HG02884 (cell line): ENCODE measurements at regions not wholly inside any gene's neighbourhood (a gene's known extent, or its start where the extent isn't known, plus 50 kb on each side); places are given as distances from the start of the nearest gene placed in this dataset.
"Not testable (repeated sequence)": the region's sequence is repeated elsewhere in the genome, so short reads cannot be mapped to it uniquely, and the experiment has no call there.

Experiments
- ATAC-seq: cut with Tn5 transposase; IDR thresholded peaks from one replicate; pipeline ENCODE4 v1.9.1; 2021; ENCODE audit warnings: mild to moderate bottlenecking, moderate library complexity; ENCODE audit not compliant: unreplicated experiment

DNA sequence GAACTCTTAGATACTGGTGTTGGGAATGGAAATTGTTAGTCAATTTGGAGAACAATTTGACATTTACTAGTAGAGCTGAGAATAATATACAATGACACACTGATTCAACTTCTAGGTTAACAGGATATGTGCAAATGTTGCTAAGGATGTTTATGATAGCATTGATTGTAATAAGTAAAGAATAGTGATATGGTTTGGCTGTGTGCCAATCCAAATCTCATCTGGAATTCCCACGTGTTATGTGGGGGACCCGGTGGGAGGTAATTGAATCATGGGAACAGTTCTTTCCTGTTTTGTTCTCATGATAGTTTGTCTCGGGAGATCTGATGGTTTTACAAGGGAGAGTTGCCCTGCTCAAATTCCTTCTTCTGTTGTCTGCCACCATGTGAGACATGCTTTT is 302.4 kb upstream of the TMPRSS15 start:
- ATAC-seq, result no peak

DNA sequence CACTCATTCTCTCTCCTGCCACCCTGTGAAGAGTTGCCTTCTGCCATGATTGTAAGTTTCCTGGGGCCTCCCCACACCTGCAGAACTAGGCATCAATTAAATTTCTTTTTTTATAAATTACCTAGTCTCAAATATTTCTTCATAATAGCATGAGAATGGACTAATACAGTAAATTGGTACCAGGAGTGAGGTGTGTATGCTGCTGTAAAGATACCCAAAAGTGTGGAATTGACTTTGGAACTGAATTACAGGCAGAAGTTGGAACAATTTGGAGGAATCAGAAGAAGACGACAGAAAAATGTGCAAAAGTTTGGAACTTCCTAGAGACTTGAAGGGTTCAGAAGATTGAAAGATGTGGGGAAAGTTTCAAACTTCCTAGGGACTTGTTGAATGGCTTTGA is 308.1 kb upstream of the TMPRSS15 start:
- ATAC-seq, result no peak

DNA sequence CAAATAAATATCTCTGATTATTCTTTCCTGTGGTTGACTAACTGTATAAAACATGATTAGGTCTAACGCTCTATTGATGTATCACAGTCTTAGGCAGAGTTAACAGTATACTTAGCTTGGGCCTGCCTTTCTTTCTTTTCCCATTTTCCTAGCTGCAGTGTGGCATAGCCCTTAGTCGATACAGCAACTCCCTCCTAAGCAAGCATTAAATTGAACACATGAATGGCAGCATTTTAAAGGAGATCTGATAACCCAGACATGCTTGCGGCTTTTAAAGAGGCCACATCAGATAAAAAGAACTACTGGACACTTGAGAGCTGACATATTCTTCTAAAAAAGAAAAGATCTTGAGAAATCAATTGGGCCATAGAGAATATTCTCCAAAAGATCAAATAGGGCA is 312.0 kb upstream of the TMPRSS15 start:
- no peak for ATAC-seq

DNA sequence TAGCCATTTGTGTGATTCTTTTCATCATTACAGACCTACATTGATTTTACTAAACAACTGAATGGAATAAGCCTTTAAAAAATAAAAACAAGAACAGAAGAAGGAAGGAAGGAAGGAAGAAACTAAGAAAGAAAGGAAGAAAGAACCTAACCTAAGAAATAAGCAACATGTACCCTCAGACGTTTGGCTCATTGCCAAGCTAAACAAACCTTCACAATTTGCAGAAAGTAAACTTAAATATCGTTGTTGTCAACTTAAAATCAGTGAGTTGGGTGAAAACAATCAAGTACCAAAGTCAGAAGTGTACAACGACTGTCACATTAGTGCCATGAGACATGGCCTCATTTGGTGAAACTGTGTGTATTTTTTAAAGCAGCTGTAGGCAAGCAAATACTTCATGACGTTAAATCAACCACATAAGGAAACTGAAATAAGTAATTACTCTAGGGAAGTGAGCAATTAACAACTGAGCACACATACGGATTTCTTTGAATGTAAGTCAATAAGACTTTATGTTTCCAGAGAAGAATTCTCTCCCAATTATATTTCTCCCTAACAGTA is 313.1 kb upstream of the TMPRSS15 start:
- no peak for ATAC-seq

DNA sequence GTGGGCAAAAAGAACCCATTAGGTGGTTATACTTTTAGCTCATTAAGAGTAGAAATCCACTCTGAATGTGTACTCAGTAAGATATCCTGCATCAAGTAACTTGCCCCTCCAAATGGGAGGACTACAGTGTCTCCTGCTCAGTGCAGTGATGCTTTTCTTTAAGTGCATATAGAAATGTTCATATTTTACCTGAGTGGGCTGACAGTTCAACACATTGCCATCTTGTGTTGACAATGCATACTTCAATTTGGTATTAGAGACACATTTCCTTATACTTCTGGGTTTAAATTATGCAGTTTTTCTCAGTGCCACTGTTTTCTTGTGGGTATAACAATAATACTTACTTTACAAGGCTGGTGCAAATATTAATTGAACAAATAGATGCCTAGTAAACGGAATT is 318.6 kb upstream of the TMPRSS15 start:
- ATAC-seq, result no peak

DNA sequence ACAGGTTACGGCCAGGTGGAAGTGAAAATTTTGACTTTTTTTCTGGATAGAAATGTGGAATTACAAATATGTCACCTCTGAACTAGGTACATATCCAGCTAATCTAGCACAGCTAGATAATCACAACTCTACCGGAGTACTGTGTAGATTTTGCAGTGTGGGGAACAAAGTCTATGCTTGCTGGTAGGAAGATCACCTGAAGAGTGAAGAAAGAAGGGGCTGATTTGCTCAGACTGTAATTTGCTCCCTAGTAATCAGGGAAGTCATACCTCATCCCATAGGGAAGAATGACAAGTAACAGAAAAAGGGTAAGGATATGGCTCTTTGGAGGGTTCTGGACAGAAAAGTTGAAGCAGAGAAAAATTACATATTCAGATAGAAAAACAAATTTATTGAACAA is 319.6 kb upstream of the TMPRSS15 start:
- no peak for ATAC-seq

DNA sequence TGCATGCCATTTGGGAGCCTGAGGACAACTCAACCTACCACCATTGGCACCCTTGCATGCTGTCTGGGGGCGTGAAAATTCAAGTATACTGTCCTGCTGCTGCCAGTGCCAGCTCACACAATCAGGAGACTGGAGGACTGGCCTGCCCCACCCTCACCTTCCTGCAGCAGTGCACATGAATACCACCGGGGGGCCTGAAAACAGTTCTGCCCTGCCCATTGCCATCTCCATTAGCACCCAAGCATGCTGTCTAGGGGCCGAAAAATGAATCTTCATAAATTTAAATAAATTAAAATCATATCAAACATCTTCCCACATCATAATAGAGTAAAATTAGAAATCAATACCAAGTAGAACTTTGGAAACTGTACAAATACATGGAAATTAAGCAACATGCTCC is 322.1 kb upstream of the TMPRSS15 start:
- ATAC-seq, result no peak

DNA sequence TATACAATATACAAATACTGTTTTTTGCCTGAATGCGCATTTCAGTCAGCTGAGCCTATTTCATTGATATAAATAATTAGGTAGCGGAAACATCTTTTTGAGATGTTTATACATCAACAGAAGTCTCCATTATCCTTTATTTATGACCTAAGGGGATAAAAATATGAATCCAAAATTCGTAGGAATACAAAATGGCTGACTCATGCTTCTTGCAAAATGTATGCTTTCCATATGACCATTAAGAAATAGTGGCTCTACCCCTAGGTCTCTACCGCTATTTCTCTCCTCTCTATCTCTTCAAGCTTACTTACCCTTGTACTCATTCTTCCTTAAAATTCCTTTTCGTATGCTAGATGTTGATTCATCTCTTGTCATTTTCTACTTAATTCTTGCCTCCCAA is 338.4 kb upstream of the TMPRSS15 start:
- no peak for ATAC-seq

DNA sequence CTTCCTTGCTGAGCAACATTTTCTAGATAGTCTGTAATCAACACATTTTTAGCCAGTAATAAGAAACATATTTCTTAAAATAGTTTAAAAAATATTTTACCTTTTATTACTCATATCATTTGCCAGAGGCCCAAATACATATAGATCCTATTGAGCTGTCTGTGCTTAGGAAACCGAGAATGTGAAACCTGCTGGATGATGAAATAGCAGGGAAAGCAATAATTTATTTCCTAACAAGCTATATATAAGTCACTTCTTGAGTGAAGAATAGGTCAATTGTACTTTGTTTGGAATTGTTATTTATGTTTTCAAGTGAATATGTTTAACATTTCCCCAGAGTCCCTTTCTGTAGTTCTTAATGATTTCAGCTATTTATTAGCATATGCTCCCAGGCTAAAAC is 339.9 kb upstream of the TMPRSS15 start:
- ATAC-seq, result no peak

DNA sequence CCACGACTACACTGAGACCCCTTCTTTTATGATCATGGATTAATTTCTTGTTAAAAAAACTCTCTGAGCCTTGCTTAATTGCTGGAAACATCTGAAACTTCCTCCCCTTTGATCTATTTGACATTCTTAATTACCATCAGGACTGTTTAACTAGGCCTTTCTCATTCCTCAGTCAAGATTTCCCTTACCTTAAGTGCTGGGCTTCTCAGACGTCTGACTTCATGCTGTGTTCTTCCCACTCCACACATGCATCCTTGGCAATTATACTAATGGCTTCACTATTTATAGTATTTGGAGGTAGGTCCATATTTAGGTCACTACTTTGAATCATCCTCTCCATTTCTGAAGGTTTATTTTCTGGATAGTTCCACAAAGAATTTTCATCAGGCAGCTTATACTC is 341.3 kb upstream of the TMPRSS15 start:
- ATAC-seq, result no peak

DNA sequence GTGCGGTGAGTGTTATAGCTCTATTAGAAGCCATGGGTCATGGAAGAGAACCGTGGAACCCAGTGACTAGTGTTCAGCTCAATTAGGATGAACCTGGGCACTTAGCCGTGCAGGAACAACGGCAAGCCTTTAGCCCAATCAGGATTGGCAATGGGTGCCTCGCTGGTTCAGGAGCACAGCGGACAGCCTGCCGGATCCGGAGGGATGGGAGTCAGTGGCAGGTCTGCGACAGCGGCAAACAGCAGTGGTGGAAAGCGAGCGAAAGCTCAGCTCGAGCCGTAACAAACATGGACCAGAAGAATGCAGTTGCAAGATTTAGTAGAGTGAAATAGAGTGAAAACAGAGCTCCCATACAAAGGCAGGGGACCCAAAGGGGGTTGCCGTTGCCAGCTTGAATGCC is 349.3 kb upstream of the TMPRSS15 start:
- not testable (repeated sequence) for ATAC-seq

DNA sequence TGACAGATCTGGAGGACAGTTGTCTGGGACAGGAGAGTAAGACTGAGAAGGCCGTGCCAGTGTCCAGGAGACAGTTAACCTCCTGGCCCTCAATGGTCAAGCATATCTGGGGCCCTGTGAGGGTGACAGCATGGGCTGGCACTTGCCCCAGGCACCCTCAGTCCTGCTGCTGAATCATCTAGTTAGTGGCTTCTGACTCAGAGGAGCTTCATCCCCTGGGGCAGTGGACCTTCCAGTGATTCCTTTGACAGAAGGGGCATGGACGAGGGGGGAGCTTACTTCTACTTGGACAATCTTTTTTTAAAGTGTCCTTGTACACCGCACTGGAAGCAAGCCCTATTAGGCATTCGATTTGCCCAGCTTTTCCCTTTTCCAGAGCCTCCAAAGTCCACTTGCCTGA is 352.7 kb upstream of the TMPRSS15 start:
- not testable (repeated sequence) for ATAC-seq

DNA sequence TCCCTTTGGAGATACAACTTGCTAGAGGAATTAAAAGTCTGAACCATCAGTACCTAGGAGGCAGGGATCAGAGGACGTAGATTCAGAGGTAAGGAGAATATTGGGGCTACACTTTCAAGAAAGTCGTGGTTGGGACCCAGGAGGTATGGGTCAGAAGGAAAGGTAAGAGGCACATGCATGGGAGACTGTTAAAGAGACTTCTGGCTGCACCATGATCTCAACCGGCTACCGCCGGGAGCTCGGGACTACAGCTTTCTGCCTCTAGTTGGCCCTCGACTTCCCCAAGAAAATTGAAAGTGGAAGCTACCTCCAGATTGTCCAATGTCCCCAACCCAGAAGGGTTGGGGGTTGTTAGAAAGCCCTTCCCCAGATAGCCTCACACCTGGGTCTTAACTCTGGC is 355.7 kb upstream of the TMPRSS15 start:
- no peak for ATAC-seq

DNA sequence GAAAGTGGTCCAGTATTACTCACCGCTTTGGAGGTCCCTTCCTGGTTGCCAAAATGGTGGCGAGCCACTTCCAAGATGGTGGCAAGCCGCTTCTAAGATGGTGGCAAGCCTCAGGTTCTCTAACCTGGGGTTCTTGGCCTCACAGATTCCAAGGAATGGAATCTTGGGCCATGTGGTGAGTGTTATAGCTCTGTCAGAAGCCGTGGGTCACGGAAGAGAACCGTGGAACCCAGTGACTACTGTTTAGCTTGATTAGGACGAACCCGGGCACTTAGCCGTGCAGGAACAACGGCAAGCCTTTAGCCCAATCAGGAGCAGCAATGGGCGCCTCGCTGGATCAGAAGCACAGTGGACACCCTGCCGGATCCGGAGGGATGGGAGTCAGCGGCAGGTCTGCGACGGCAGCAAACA is 356.2 kb upstream of the TMPRSS15 start:
- no peak for ATAC-seq

DNA sequence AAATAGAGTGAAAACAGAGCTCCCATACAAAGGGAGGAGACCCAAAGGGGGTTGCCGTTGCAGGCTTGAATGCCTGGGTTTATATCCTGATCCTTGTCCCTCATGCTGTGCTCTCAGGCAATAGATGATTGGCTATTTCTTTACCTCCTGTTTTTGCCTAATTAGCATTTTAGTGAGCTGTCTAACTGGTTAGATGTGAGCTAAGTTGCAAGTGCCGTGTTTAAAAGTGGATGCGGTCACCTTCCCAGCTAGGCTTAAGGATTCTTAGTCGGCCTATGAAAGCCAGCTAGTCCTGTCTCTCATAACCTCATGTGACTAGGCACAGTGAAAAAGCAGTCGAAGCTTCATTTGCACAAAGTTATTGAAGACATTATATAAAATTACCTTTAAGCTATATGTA is 356.7 kb upstream of the TMPRSS15 start:
- ATAC-seq, result no peak

DNA sequence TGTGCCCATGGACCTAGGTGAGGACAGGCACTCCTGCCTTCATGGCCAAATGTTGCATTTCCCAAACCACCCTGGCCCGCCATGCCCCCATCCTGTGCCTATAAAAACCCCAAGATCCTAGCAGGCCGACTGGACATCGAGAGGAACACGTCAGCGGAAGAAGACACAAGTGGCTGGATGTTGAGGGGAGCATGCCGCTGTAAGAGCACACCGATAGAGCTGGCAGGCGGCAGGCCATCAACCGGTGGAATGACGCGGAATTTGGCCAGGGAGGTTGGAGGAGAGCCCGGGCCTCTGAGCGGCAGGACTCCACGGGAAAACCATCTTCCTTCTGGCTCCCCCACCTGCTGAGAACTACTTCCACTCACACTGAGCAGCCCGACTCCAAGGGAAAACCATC is 361.1 kb upstream of the TMPRSS15 start:
- ATAC-seq, result no peak

DNA sequence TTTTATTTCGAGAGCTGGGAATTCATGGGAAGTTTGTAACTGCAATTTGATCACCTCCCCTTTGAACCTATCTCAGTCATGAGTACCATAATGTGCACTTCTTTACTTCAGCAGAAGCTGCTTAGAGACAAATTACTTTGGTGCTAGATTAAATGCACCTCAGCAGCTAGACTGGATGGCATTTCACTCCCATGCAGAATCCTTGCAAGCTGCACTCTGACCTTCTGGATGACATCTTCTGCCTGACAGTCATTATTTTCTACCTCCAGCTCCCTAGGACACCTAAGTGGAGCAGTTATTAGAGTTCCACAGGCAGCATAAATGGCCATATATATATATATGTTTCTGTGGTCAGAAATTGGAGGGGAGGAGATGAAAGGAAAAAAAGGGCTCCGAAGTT is 366.0 kb upstream of the TMPRSS15 start:
- no peak for ATAC-seq

DNA sequence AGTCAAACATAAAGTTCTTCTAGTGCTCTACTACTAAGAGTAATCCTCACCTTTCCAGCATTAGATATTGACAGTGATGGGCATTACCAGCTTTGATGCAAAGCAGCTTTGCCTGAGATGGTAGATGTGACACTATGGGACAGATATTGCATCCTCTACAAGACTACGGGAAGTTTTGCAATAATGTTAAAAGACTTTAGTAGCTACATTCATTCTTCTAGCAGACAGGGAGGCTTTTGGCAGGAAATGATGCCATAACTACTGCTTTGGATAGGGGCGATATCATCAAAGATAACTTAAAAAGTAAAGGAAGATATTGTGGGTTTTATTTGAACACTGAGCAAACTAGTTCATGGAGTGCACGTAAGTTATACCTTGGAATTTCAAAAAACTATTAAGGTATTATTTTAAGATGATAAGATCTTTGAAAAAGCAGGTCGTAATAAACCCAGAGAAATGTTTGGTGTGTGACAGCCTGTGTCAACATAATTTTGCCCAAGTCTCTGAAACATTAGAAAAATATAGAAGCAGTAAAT is 368.3 kb upstream of the TMPRSS15 start:
- no peak for ATAC-seq

DNA sequence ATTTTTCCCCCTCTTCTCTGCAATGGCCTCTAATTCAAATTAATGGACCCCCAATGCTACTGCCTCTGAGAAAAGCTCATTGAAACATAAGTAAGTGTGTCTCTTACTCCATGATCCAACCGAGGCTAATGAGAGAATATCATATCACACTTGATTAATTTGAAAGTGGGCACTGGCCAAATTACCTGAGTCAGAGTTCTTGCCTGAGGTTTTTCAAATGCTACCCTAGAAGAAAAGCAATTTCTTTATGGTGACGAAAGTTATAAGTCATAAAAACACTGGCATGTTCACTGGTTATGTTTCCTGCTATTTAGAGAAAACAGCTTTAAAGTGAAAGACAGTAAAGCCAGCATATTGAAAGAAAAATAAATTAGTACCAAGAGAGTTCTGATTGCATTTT is 368.8 kb upstream of the TMPRSS15 start:
- no peak for ATAC-seq

DNA sequence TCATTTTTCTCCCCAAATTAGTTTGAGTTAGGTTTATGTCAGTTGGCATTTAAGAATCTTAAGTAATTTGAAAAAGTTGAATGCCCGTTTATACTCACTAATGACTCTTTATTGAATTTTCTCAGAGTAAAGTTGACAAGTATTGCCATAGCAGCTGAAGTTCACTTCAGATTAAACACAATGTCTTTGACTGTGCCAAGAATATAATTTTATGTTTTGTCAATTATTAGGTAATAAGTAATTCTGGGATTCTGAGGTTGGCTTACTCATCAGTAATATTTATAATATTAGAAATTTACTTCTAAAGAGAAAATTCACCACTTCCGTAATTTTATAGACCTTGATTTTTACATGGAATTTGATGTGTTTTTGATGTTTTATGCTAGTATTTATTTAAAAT is 369.3 kb upstream of the TMPRSS15 start:
- ATAC-seq, result no peak

DNA sequence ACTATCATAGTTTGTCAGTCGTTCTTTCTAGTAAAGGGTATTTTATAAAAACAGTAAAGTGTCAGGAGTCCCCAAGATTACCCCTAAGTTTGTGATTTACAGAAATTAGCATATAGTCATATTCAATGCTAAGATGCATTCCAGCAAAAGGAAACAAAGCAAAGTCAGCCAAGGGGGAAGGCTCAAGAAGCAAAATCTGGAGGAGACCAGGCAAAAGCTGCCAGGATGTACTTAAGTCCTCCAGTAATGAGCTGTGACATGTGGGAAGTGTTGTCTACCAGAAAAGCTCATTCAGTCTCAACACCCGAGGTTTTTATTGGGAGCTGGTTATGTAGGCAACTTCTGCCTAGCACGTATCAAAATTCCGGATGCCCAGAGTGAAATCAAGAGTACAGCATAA is 373.4 kb upstream of the TMPRSS15 start:
- no peak for ATAC-seq

DNA sequence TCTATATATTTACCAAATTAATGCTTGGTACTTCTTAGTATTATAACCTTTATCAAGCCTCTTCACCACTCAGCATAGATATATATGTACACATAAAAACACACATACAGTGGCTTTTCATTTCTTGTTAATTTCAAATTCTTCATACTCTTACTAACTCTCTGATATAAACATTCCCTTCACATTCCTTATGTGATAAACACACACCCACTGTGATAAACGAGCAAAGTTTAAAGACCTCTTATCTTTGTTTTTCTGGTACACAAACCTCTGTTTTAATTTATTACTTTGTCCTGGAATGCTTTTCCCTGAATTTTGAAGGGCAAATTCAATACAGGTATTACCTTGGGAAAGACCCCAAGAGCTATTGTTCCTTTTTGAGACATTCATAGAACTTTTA is 379.1 kb upstream of the TMPRSS15 start:
- no peak for ATAC-seq

DNA sequence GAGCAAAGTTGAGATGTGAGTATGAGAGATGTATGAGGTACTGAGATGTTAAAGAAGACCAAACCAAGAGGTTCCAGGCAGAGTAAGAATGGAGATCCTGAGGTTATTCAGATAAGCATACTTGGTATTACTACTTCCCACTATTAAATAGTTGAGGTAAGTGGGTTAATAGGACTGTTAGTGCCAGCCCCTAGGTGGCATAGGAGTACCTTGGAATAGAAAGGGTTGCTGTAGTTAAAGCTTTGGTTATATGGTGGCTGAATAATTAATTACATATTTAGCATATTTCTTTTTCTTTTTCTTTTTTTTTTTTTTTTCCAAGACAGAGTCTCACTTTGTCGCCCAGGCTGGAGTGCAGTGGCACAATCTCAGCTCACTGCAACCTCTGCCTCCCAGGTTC is 397.9 kb upstream of the TMPRSS15 start:
- ATAC-seq, result no peak
